GM18517 (cell line): ENCODE measurements at regions not wholly inside any gene's neighbourhood (a gene's known extent, or its start where the extent isn't known, plus 50 kb on each side); places are given as distances from the start of the nearest gene placed in this dataset.
"Not testable (repeated sequence)": the region's sequence is repeated elsewhere in the genome, so short reads cannot be mapped to it uniquely, and the experiment has no call there.

Source experiments
- ATAC-seq: cut with Tn5 transposase; IDR thresholded peaks from one replicate; pipeline ENCODE4 v1.9.1; 2021; ENCODE audit warnings: mild to moderate bottlenecking, moderate library complexity; ENCODE audit not compliant: unreplicated experiment

DNA sequence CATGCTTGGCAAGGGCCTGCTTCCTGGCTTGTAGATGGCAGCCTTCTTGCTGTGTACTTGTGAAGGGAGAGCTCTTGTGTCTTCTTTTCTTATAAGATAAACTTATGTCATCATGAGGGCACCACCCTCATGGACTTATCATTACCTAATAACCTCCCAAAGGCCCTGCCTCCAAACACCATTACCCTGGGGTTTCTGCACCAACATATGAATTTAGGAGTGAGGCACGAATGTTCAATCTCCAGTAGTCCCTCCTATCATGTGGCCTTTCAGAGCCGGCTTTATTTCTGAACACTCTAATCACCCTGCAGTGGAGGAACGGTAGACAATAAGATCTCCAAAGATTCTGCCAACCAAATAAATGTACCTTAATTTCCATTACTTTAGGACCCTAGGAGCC lies 144.3 kb downstream of the ABCC12 start:
- no peak for ATAC-seq

DNA sequence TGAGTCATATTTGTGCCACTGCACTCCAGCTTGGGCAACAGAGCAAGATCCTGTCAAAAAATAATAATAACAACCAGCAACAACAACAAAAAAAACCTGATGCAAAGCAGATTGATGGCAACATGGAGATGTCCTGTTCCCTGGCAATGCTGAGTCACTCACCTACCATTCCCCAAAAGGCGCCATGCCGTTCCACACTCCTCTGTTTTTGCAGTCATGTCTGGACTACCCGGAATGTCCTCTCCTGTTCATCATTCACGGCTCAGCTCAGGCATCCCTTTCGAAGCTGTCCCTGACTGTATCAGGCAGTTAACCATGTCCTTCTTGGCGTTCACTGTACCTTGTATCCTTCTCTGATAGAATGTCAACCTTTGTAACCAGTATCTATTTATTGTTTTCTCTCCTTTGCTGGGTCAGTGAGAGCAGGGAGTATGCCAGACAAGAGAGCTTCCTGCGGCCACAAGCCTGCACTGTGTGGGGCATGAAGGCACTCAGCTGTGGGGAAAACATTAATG lies 147.7 kb downstream of the ABCC12 start:
- no peak for ATAC-seq

DNA sequence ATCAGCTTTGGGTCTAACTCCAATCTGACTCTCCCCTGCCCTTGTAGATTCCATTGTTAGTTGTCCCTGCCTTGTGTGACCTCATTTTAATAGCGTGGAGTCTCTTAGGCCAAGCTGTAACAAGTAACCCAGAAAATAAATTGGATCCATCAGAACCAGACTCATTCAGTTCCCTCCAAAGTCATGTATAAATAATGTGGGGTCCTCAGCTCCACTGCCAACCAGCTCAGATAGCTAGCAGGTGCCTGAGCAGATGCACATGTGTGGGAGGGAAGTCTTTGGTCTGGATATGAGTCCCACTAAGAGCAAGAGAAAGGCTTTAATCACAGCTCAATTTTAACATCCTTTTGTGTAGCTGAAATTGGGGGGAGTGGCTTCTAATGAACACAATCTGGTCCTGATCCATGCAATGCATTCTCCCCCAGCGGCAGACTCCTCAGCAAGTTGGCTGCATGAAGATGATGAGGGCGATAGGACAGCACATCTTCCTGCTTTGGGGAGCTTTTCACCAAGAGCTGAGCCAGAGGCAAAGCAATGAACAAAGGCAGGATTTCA lies 151.6 kb downstream of the ABCC12 start:
- no peak for ATAC-seq

DNA sequence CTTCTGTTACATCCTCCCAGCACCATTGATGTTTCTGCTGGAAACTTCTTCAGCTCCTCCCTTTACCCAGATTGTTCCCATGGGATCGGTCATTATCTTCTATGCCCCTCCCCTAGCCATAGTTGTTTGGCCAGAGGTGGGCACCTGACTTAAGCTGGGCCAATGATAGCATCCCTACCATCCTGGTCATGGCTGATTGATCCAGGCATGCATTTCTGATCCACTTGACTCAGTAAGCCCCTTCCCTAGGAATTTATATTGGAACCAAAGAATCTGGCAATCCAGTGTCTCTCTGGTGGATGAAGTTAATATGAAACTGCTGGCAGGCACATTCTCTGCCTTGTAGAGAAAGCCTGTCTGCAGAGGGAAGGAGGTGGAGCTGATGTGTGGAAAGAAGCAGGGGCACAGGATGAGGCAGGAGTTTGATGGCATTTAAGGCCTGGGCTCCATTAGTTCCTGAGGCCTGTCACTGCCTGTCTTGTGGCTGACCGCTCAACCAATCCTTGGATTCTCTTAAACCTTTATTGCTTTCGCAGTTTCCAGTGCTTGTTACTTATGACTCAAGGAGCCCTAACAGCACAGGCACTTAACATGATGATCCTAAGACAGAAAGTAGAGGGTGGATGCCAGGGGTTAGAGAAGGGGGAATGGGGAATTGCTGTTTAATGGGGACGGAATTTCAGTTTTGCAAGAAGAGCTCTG lies 152.4 kb downstream of the ABCC12 start:
- no peak for ATAC-seq

DNA sequence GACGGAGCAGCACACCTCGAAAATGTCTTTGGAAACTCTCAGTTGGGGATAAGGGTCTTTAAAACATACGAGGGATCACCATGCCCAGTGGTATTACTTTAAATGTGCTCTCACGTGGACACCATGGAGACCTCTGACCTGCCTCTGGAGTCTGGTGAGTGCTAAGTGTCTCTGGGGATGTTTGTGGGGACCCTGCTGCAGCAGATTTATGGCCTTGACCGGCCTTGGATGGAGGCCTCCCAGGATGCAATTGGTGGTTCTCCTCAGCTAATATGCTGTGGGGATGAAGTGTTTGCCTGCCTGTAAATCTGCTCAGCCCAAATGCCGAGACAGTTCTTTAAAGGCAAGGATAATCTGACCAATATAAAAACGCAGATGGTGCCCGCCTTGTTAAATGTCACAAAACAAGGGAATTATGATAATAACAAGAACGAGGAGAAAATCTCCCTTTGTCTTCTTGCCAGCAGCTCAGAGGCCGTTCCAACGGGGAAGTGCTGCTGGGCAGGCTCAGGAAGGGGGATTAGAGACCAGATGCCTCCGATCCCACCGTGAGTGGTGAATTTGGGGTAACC lies 154.4 kb downstream of the ABCC12 start:
- no peak for ATAC-seq

DNA sequence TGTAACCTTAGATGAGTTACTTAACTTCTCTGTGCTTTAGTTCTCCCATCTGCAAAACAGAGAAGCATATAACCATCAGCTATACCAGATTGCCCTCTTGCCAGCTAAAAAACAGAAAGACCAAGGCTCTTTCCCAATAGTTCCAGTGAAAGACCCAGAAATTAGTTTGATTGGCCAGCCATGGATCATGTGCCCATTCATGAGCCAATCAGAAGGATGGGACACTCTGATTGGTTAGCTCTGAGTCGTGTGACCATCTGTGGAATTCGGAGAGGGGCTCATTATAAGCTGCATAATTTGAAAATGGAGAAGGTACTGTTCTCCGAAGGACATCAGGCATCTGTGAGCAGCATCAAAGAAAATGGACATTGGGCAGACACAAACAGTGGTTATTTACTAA lies 155.2 kb downstream of the ABCC12 start:
- ATAC-seq: no peak

DNA sequence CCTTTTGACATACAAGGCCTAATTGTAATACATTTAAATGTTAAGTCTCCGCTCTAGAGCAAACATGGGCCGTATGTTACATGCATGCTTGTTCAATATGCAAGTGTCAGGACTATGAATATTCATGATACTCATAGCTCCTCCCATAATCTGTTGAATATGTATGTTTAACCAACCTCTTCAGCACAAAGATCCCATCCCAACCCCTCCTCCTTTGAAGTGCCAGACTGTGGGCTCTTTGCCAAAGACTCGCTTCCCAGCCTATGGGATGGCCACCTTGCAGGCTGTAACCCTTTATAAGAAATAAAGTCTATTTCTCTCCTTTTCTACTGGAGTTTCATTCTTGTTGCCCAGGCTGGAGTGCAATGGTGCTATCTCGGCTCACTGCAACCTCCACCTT lies 156.2 kb downstream of the ABCC12 start:
- no peak for ATAC-seq

DNA sequence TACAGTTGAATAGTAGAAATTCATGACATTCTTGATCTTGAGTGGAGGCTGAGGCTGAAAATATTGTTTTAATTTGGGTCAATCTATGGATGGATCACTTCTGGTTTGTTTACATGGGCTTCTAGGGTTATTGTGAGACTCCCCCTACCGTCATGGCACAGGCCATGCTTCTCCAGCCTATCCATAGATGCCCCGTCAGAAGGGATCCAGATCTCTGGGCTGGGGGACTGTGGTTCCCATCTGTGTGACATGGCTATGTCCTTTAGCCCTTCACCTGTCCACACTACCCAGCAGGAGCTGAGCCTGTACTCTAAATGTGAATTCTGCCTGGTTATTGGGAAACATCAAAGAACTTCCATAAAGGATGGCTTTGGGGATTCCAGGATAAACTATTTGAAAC lies 160.4 kb downstream of the ABCC12 start:
- no peak for ATAC-seq

DNA sequence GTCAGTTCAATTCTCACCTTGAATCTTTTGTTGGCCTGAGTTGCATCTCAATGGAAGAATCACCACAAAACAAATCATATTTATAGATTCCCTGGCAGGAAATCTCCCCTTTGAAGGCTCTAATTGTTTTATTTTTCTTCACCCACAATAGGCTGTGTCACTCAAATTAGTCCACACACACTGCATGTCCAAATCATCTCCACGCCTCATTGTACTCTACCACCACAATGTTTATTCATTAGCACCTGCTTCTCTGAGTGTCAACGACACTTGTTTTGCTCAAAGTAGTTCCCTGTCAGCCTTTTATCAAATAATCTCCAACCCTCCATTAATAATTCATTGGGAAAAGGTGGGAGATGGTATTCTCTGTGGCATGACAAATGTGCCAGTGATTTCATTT lies 164.3 kb downstream of the ABCC12 start:
- no peak for ATAC-seq

DNA sequence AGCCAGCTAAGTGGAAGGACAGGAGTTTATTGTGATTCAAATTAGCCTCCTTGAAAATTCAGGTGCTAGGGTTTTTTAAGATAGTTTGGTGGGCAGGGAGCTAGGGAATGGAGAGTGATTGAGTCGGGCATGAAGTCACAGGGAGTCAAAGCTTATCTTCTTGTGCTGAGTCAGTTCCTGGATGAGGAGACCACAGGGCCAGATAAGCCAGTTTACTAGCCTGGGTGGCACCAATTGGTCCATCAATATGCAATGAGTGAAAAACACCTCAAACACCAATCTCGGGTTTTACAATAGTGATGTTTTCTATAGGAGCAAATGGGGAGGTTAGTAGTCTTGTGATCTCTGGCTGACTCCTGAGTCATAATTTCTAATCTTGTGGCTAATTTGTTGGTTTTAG lies 165.1 kb downstream of the ABCC12 start:
- no peak for ATAC-seq

DNA sequence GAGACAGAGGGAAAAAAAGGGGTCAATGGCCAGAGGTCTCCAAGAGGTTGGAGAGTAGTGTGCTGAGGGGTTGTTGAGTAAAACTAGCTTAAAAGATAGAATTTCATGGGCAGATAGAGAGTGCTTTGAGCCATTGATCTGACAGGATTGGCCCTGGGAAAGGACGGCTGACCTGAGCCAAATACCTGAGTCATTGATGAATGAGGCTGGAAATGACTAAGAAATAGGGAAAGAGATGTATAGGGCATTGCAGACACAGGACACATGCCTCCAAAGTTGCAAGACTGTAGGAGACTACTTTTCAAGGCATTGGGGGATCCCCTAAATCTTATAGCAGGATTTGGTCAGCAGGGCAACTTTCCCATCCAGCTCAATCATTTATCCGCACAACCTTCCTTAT lies 168.7 kb downstream of the ABCC12 start:
- ATAC-seq: no peak

DNA sequence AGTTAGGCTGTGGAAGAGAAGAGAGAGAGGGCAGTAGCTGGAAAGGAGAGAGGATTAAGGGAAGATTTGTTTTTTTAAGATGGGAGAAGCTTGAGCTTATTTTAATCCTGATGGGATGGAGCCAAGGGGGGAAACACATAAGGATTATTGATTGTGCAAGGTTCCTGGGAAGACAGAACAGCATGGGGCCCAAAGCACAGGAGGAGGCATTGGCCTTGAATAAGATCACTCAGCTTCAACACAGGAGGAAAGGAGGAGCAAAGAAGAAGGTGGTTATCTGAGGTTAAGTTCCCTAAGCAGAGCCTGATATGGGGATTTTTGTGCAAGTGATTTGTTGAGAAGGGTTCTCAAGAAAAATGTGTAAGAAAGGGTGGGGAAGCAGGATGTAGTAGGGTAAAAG lies 169.8 kb downstream of the ABCC12 start:
- ATAC-seq: no peak

DNA sequence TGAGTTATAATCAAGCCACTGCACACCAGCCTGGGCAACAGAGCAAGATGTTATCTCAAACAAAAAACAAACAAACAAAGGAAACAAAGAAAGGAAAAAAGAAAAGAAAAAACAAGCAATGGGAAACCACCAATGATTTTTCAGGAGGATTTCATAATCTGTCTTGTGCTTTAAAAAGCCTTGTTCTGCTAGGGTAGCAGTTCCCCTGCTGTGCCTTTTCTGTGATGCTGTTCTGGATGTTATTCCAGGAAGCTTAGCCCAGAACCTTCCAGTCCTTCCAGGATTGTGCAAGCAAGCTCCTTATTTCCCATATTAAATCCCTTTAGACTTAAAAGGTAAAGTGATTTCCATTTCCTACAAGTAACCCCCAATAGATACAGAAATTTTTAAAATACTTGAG lies 171.1 kb downstream of the ABCC12 start:
- no peak for ATAC-seq

DNA sequence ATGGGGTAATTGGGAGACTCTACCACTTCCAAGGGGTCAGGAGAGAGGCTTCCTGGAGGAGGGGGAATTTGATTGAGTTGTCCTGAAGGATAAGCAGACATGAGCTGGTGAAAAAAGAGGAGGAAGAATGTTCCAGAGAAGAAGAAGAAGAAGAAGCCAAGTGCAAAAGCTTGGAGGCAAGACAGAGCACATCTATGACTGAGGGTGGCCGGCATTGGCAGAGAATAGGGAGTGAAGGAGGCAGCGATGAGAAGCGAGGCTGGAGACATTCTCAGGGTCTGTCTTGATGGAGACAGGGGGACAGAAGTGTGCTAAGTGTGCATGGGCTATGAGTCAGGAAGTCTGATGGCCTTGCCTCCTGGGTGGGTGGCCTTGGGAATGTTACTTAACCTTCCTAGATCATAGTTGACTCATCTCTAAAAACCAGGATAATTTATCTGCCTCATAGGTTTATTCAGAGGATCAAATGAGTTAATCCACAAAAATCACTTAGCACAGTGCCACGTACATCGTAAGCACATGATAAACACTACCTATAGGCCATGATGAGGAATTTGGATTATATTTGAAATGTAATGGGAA lies 171.7 kb downstream of the ABCC12 start:
- no peak for ATAC-seq

DNA sequence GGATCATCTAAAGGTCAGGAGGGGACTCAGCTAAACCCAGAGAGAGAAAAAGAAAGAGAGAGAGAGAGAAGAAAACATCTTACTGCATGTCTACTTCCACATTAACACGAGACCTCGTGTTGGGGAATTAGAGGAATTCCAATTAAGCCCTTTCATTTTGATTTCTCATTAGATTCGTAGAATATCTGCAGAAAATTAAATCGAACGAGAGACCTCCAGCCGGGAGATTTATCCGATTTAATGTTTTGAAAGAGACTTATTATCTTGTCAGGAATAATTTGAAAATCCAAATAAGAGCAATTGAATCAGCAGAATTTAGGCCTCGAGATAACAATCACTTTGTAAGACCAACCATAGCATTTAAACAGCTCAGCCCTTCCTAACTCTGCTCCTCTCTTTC lies 175.6 kb downstream of the ABCC12 start:
- ATAC-seq: no peak

DNA sequence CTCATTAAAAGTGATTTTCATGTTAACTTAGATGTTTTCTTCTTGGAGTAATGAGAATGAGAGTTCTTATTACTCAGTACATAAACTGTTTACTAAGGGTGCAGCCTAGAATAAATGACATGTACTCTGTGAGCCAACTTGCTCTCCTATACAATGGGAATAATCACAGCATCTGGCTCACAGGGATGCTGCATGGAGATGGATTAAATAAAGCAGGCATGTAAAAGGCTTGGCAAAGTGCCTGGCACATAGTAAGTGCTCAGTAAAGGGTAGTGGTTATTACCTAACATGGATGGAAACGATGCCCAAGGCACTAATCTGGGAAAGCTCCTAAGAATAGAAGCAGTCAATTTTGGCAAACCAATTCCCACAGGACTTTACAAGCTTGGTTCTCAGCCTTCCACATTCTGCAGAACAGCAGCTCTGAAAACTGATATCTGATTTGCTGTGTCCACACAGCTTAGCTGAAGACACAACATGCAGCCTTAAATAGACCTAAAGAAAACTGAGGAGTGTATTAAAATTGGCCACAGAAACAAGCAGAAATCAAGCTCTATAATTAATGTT lies 176.1 kb downstream of the ABCC12 start:
- no peak for ATAC-seq

DNA sequence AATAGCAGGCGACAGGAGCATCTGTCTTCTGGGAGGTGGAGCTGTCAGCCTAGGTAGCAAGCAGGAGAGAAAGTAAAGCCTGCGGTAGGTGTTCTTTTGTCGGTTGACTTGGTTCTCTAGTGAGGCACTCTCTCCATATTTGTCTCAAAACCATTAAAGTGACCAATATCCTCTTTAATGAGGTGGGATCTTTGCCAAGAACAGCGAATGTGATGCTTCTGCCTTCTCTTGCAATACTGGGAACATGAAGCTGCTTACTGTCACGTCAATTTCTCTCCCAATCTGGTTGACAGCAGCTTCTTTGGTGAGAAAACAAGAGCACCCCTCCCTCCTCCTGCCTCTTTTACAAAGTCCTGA lies 176.7 kb downstream of the ABCC12 start:
- ATAC-seq: no peak

DNA sequence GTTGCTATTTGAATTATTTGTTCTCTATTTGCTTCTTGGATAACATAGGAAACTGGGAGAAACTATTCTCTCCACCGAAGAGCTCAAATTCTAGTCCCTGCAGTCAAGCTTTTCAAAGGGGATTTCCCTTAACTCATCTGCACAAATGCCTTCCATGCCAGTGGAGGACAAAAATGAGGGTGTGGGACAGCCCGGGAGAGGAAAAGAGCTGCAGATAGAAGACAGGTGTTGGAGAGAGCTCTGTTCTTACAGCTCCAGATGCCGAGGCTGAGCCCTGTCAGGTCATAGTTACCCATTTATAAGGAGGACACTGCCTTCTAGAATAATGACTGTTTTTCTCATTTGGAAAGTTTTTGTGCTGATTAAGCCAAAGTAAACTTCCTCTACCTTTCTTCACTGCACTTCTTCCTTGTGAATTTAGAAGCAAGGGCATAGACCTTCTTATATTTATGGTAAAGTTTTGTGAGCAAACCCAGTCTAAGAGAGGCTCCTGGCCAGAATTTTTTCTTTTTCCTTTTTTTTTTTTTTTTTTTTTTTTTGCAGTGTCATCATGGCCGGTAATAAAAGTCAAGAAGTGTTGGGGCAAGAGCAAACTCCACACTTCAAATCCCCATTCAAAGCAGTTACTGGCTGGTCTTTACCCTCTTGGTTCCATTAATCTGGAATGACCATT lies 177.2 kb downstream of the ABCC12 start:
- ATAC-seq: no peak

DNA sequence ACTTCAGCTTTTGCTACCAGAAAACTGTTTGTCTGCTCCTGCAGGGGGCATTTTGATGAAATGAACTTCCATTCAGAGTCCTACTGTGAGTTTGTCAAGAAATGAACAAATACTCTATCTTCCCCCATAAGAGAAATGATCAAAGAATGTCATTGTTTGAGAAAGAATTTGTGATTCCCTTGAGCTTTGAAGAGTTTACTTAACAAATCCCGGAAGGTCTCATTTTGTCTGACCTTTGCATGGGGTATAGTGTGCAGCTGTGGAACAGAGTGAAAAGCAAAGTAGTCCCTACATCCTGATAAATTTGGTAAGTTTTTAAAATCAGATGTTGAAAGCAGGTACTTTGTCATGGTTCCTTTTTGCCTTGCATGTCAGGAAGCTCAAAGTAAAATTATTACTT lies 178.0 kb downstream of the ABCC12 start:
- no peak for ATAC-seq

DNA sequence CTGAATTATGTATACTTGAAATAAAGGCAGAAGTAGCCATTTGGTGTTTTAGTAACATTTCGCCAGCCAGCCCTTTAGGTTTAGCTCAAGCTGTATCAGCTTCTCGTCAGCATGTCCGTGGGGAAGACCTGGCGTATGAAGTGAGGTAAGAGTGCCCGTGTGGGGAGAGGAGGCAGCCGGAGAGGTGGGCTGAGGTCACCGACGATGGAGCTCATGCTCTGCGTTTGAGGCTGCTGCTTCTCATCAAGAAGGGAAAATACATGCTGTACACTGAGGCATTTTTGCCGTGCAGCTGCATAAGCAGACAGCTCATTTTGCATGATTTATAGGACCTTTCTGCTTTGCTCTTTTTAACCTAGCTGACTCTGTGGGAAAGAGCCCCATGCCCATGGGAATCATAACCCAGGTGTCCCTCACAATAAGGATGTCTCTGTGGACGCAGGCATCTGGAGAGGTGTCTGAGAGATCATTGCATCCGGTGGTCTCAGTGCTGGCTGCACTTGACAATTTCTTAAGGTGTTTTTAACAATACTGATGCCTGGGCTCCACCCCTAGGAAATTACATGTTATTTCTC lies 179.1 kb downstream of the ABCC12 start:
- ATAC-seq: no peak

DNA sequence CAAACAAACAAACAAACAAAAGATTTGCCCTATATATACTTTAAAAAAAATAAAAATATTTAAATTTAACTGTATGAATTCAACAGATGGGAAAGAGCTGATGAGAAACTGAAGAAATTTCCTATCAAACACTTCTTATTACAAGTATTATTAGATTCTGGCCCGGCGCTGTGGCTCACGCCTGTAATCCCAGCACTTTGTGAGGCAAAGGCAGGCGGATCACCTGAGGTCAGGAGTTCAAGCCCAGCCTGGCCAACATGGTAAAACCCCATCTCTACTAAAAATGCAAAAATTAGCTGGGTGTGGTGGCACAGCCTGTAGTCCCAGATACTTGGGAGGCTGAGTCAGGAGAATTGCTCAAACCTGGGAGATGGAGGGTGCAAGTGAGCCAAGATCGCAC lies 180.8 kb downstream of the ABCC12 start:
- ATAC-seq: not testable (repeated sequence)
